Heart right ventricle (tissue), 16 donors: ENCODE measurements at regions not wholly inside any gene's neighbourhood (a gene's known extent, or its start where the extent isn't known, plus 50 kb on each side); places are given as distances from the start of the nearest gene placed in this dataset.
"Not testable (repeated sequence)": the region's sequence is repeated elsewhere in the genome, so short reads cannot be mapped to it uniquely, and the experiment has no call there.

ENCODE experiments used
- ATAC-seq, 8 donors: fragments of 200-7000 bp; cut with Tn5 transposase; one replicate each; pipeline ENCODE4 v1.9.1; 2020; ENCODE audit warnings: mild to moderate bottlenecking in 8 of 8, moderate library complexity in 8 of 8, moderate number of reproducible peaks in 1 of 8
- DNase-seq, 2 donors: peaks; one replicate each; pipeline ENCODE4 v3.0.0-alpha.2; 2020
- H3K27ac ChIP-seq, 10 donors: fragments of 200-600 bp; sonication (generic) in 2 of 10; one replicate each; pipeline versions ENCODE4 v1.5.0 to v1.8.0; 2020 to 2022; ENCODE audit warnings: mild to moderate bottlenecking in 3 of 10
- H3K27me3 ChIP-seq, 7 donors: fragments of 200-600 bp; one replicate each; pipeline ENCODE4 v1.8.0; 2021 to 2022; ENCODE audit warnings: mild to moderate bottlenecking in 2 of 7
- H3K36me3 ChIP-seq, 9 donors: fragments of 200-600 bp; sonication (generic) in 1 of 9; one replicate each; pipeline versions ENCODE4 v1.5.0 to v1.8.0; 2020 to 2022; ENCODE audit warnings: mild to moderate bottlenecking in 2 of 9
- H3K4me1 ChIP-seq, 9 donors: fragments of 200-600 bp; sonication (generic) in 1 of 9; one replicate each; pipeline versions ENCODE4 v1.5.0 to v1.8.0; 2020 to 2022; ENCODE audit warnings: mild to moderate bottlenecking in 4 of 9
- H3K4me3 ChIP-seq, 10 donors: fragments of 200-600 bp; sonication (generic) in 2 of 10; one replicate each; pipeline versions ENCODE4 v1.5.0 to v1.8.0; 2020 to 2022; ENCODE audit warnings: mild to moderate bottlenecking in 7 of 10, moderate library complexity in 2 of 10
- H3K9me3 ChIP-seq, 11 donors: fragments of 200-600 bp in 10 of 11; sonication (generic) in 2 of 11; one replicate each; pipeline versions ENCODE4 v1.5.0 to v1.8.0; 2013 to 2022; ENCODE audit warnings: mild to moderate bottlenecking in 2 of 11, control low read depth in 1 of 11, moderate library complexity in 1 of 11
- CTCF ChIP-seq, 9 donors: fragments of 200-600 bp; sonication (generic) in 2 of 9; IDR thresholded peaks; one replicate each; pipeline versions ENCODE4 v1.5.0 to v1.8.0; 2021 to 2022; ENCODE audit warnings: antibody characterized with exemption in 9 of 9, mild to moderate bottlenecking in 5 of 9, moderate library complexity in 1 of 9
- WGBS, 2 donors: extraction: QIAGEN DNeasy Blood & Tissue Kit; methylation state at CpG; one replicate each; pipeline ENCODE4 v1.1.7; 2013; ENCODE audit warnings: inconsistent platforms in 1 of 2; 5-methylcytosine and 5-hydroxymethylcytosine counted together
- intact Hi-C, 10 donors: fragments of 100-400 bp; cut with DNase I; formaldehyde crosslinking; loops; one replicate each; pipeline versions ENCODE4 v1.11.1 to v1.14.2; 2022
- donor health status: Arrhythmogenic right ventricular cardiomyopathy.
- donor health status: ischemic (EF 13 %, LVEDD 7.1; RV severe dilation, severe dysfunction).
- donor health status: healthy with polysubstance abuse.
- donor health status: DM: no; HTN: yes; CAD: no.
- donor health status: DM: no; HTN: no; CAD: no.
- donor health status: ischemic (EF 25% LVEDD 6.9; RV normal size, moderate dysfunction).
- donor health status: ischemic (EF 25% LVEDD 5.7; RV mildly dilated, moderate dysfunction).
- donor health status: healthy.
- donor health status: DM: yes; HTN: yes; CAD: no.
- donor health status: Ischemic cardiomyopathy.
- donor health status: ischemic (EF 35%, LVEDD 5.7; RV mildly dilated, moderate dysfunction).
- donor health status: nonischemic (EF 11% LVEDD 7.7; RV severe dilation, severe dysfunction).
- donor health status: DM: yes; HTN: yes; CAD: no.
- donor health status: PGD.
- donor health status: ischemic (EF 29% LVEDD 5.4; RV normal size, mild dysfunction).
- donor health status: nonischemic (EF 23%, LVEDD 6.1; RV moderate dilation, normal function).

GRCh38 chrX:52265713-52266112 lies 81.0 kb downstream of the MAGED4 start:
- 78% methylated on average over 4 of the region's 4 CpGs for WGBS, 2 donors
- Histone ChIP-seq H3K27ac (no peak overlapping the region), H3K4me1 (peaks cover 0 to 11% (median 0%) of the 10 kb centered on the region in 9 donors), H3K4me3 (no peak overlapping the region), H3K36me3 (no peaks in the 10 kb centered on the region), H3K27me3 (peaks cover 0 to 28% (median 0%) of the 10 kb centered on the region in 7 donors), H3K9me3 (no peaks in the 10 kb centered on the region)
- intact Hi-C loops, result no loop called here
- TF ChIP-seq CTCF (IDR thresholded peaks at IDR 0.05), result no peak
- no peak for ATAC-seq
- DNase-seq, result no peak

GRCh38 chrX:52268502-52268901 lies 83.8 kb downstream of the MAGED4 start:
- H3K4me3 ChIP-seq, H3K9me3 ChIP-seq, H3K27ac ChIP-seq, H3K36me3 ChIP-seq, DNase-seq, intact Hi-C loops, H3K4me1 ChIP-seq, ATAC-seq: not testable (repeated sequence)
- 85 to 100% methylated on average over 1 of the region's 1 CpG for WGBS, 2 donors
- peaks cover 0 to 51% (median 0%) of the 10 kb centered on the region in 7 donors for H3K27me3 ChIP-seq

GRCh38 chrX:52270453-52271116 lies 85.9 kb downstream of the MAGED4 start:
- Histone ChIP-seq H3K9me3 (no peaks in the 10 kb centered on the region), H3K27me3 (peaks cover 0 to 61% (median 0%) of the 10 kb centered on the region in 7 donors), H3K4me1 (no peaks in the 10 kb centered on the region), H3K36me3 (no peaks in the 10 kb centered on the region), H3K27ac (no peak overlapping the region), H3K4me3 (no peak overlapping the region)
- intact Hi-C loops, result no loop called here
- TF ChIP-seq CTCF (IDR thresholded peaks at IDR 0.05), result no peak
- no peak for ATAC-seq
- 24 to 34% methylated on average over 4 of the region's 4 CpGs for WGBS, 2 donors
- no peak for DNase-seq

GRCh38 chrX:52271206-52271605 lies 86.5 kb downstream of the MAGED4 start:
- ATAC-seq (no peak), DNase-seq (no peak)
- peak in 1 of 9 donors; percentile 33 for TF ChIP-seq CTCF (IDR thresholded peaks at IDR 0.05)
- intact Hi-C loops, result no loop called here
- WGBS, 2 donors, result 26 to 39% methylated on average over 2 of the region's 2 CpGs
- Histone ChIP-seq H3K9me3 (no peaks in the 10 kb centered on the region), H3K36me3 (no peaks in the 10 kb centered on the region), H3K27me3 (peaks cover 0 to 55% (median 0%) of the 10 kb centered on the region in 7 donors), H3K27ac (no peak overlapping the region), H3K4me1 (no peaks in the 10 kb centered on the region), H3K4me3 (no peak overlapping the region)

- 53 to 66% methylated on average over 8 of the region's 8 CpGs for WGBS, 2 donors
- Histone ChIP-seq H3K4me1 (no peaks in the 10 kb centered on the region), H3K27ac (no peak overlapping the region), H3K36me3 (no peaks in the 10 kb centered on the region), H3K9me3 (peaks cover 0 to 15% (median 0%) of the 10 kb centered on the region in 11 donors), H3K4me3 (no peak overlapping the region), H3K27me3 (peaks cover 0 to 61% (median 0%) of the 10 kb centered on the region in 7 donors)
- DNase-seq, result no peak
- intact Hi-C loops, result no loop called here
- no peak for TF ChIP-seq CTCF (IDR thresholded peaks at IDR 0.05)
- ATAC-seq, result no peak
Measured at GRCh38 chrX:52277666-52278065, 91.2 kb upstream of the XAGE2 start.
